Right cardiac atrium (tissue), 5 donors: ENCODE measurements at regions not wholly inside any gene's neighbourhood (a gene's known extent, or its start where the extent isn't known, plus 50 kb on each side); places are given as distances from the start of the nearest gene placed in this dataset.

Experiments
- ATAC-seq, 2 donors: fragments of 200-7000 bp; cut with Tn5 transposase; one replicate each; pipeline versions ENCODE4 v1.8.0 to v1.9.1; 2020; ENCODE audit warnings: moderate library complexity in 2 of 2, mild to moderate bottlenecking in 1 of 2
- DNase-seq, 3 donors: peaks; one replicate each; pipeline ENCODE4 v3.0.0-alpha.2; 2020
- H3K27ac ChIP-seq: one replicate; pipeline ENCODE4 v1.5.1; 2013; ENCODE audit warnings: mild to moderate bottlenecking, low read length, control low read depth, moderate library complexity
- H3K27me3 ChIP-seq: one replicate; pipeline ENCODE4 v1.6.1; 2013; ENCODE audit not compliant: control insufficient read depth, insufficient read depth
- H3K4me1 ChIP-seq: one replicate; pipeline ENCODE4 v1.6.1; 2013; ENCODE audit warnings: low read length; ENCODE audit not compliant: control insufficient read depth, insufficient read depth
- H3K4me3 ChIP-seq: one replicate; pipeline ENCODE4 v1.5.1; 2013; ENCODE audit warnings: low read length, control low read depth
- H3K9me3 ChIP-seq: one replicate; pipeline ENCODE4 v1.6.1; 2013; ENCODE audit warnings: low read length; ENCODE audit not compliant: control insufficient read depth
- WGBS: extraction: QIAGEN DNeasy Blood & Tissue Kit; methylation state at CpG from one replicate; pipeline ENCODE4 v1.1.7; 2013; 5-methylcytosine and 5-hydroxymethylcytosine counted together
- intact Hi-C, 4 donors: fragments of 100-400 bp; cut with DNase I; formaldehyde crosslinking; loops; one replicate each; pipeline versions ENCODE4 v1.11.0 to v1.14.0; 2022 to 2023
- donor health status: healthy with polysubstance abuse.
- donor health status: DM: no; HTN: yes; CAD: no.
- donor health status: DM: no; HTN: no; CAD: no.
- donor health status: DM: no; HTN: yes; CAD: no; lungs with severe emphysema.
- donor health status: DM: yes; HTN: yes; CAD: no.

- Histone ChIP-seq H3K27me3 (no peaks in the 10 kb centered on the region), H3K9me3 (no peaks in the 10 kb centered on the region), H3K4me1 (no peaks in the 10 kb centered on the region), H3K27ac (no peak overlapping the region), H3K4me3 (no peak overlapping the region)
- DNase-seq (no peak), ATAC-seq (no peak)
- WGBS = 52% methylated on average over 5 of the region's 5 CpGs
- intact Hi-C loops = no loop called here
Observed at GRCh38 chr12:30437044-30437443, 258.6 kb downstream of the IPO8 start.

- ATAC-seq = no peak
- Histone ChIP-seq H3K27me3 (no peaks in the 10 kb centered on the region), H3K27ac (no peak overlapping the region), H3K4me3 (no peak overlapping the region), H3K9me3 (no peaks in the 10 kb centered on the region), H3K4me1 (no peaks in the 10 kb centered on the region)
- DNase-seq = no peak
- 66% methylated on average over 1 of the region's 1 CpG for WGBS
- intact Hi-C loops = no loop called here
Observed at GRCh38 chr12:30428098-30428497, 267.6 kb downstream of the IPO8 start.

GRCh38 chr12:30427555-30427954, 268.1 kb downstream of the IPO8 start:
- Histone ChIP-seq H3K27ac (no peak overlapping the region), H3K9me3 (no peaks in the 10 kb centered on the region), H3K4me1 (no peaks in the 10 kb centered on the region), H3K4me3 (no peak overlapping the region), H3K27me3 (no peaks in the 10 kb centered on the region)
- 71% methylated on average over 1 of the region's 1 CpG for WGBS
- intact Hi-C loops = no loop called here
- DNase-seq (no peak), ATAC-seq (no peak)

GRCh38 chr12:30425445-30425844, 270.2 kb downstream of the IPO8 start:
- Histone ChIP-seq H3K27me3 (no peaks in the 10 kb centered on the region), H3K4me1 (no peaks in the 10 kb centered on the region), H3K27ac (no peak overlapping the region), H3K4me3 (no peak overlapping the region), H3K9me3 (no peaks in the 10 kb centered on the region)
- WGBS = 81% methylated on average over 3 of the region's 3 CpGs
- DNase-seq (no peak), ATAC-seq (no peak)
- intact Hi-C loops = no loop called here

- Histone ChIP-seq H3K27me3 (no peaks in the 10 kb centered on the region), H3K4me3 (no peak overlapping the region), H3K9me3 (no peaks in the 10 kb centered on the region), H3K4me1 (no peaks in the 10 kb centered on the region), H3K27ac (no peak overlapping the region)
- no peak for DNase-seq
- intact Hi-C loops = no loop called here
- no peak for ATAC-seq
- 69% methylated on average over 5 of the region's 5 CpGs for WGBS
Observed at GRCh38 chr12:30423330-30423729, 272.3 kb downstream of the IPO8 start.

GRCh38 chr12:30422844-30423243, 272.8 kb downstream of the IPO8 start:
- DNase-seq (no peak), ATAC-seq (no peak)
- no peak overlapping the region for H3K27ac ChIP-seq
- 64% methylated on average over 1 of the region's 1 CpG for WGBS
- H3K27me3 ChIP-seq = no peaks in the 10 kb centered on the region
- no peaks in the 10 kb centered on the region for H3K4me1 ChIP-seq
- no peaks in the 10 kb centered on the region for H3K9me3 ChIP-seq
- no peak overlapping the region for H3K4me3 ChIP-seq
- intact Hi-C loops = no loop called here

GRCh38 chr12:30420561-30420960, 275.1 kb downstream of the IPO8 start:
- no peak for DNase-seq
- Histone ChIP-seq H3K4me1 (no peaks in the 10 kb centered on the region), H3K9me3 (no peaks in the 10 kb centered on the region), H3K4me3 (no peak overlapping the region), H3K27me3 (no peaks in the 10 kb centered on the region), H3K27ac (no peak overlapping the region)
- 80% methylated on average over 3 of the region's 3 CpGs for WGBS
- intact Hi-C loops = no loop called here
- ATAC-seq = no peak

- DNase-seq (no peak), ATAC-seq (no peak)
- H3K27ac ChIP-seq = no peak overlapping the region
- intact Hi-C loops = no loop called here
- H3K4me3 ChIP-seq = no peak overlapping the region
- no peaks in the 10 kb centered on the region for H3K27me3 ChIP-seq
- WGBS = 68% methylated on average over 5 of the region's 5 CpGs
- H3K4me1 ChIP-seq = no peaks in the 10 kb centered on the region
- no peaks in the 10 kb centered on the region for H3K9me3 ChIP-seq
Observed at GRCh38 chr12:30417697-30418231, 277.9 kb downstream of the IPO8 start.

GRCh38 chr12:30416631-30417030, 279.0 kb downstream of the IPO8 start:
- WGBS = 90% methylated on average over 3 of the region's 3 CpGs
- Histone ChIP-seq H3K9me3 (no peaks in the 10 kb centered on the region), H3K4me1 (no peaks in the 10 kb centered on the region), H3K27me3 (no peaks in the 10 kb centered on the region), H3K4me3 (no peak overlapping the region), H3K27ac (no peak overlapping the region)
- no peak for DNase-seq
- intact Hi-C loops = no loop called here
- ATAC-seq = no peak

GRCh38 chr12:30415777-30416176, 279.9 kb downstream of the IPO8 start:
- DNase-seq (no peak), ATAC-seq (no peak)
- H3K4me3 ChIP-seq = no peak overlapping the region
- no peaks in the 10 kb centered on the region for H3K27me3 ChIP-seq
- intact Hi-C loops = no loop called here
- WGBS = 83% methylated on average over 4 of the region's 4 CpGs
- no peaks in the 10 kb centered on the region for H3K4me1 ChIP-seq
- no peaks in the 10 kb centered on the region for H3K9me3 ChIP-seq
- H3K27ac ChIP-seq = no peak overlapping the region

- no peak overlapping the region for H3K4me3 ChIP-seq
- no peaks in the 10 kb centered on the region for H3K27me3 ChIP-seq
- intact Hi-C loops = no loop called here
- no peaks in the 10 kb centered on the region for H3K4me1 ChIP-seq
- DNase-seq = no peak
- no peak overlapping the region for H3K27ac ChIP-seq
- no peaks in the 10 kb centered on the region for H3K9me3 ChIP-seq
- no peak for ATAC-seq
Observed at GRCh38 chr12:30414507-30414906, 281.2 kb downstream of the IPO8 start.

GRCh38 chr12:30400349-30400748, 295.3 kb downstream of the IPO8 start:
- H3K27ac ChIP-seq = no peak overlapping the region
- no peaks in the 10 kb centered on the region for H3K4me1 ChIP-seq
- no peak overlapping the region for H3K4me3 ChIP-seq
- intact Hi-C loops = no loop called here
- DNase-seq = no peak
- no peak for ATAC-seq
- no peaks in the 10 kb centered on the region for H3K9me3 ChIP-seq
- H3K27me3 ChIP-seq = no peaks in the 10 kb centered on the region
